22Rv1 (cell line): ENCODE measurements at regions not wholly inside any gene's neighbourhood (a gene's known extent, or its start where the extent isn't known, plus 50 kb on each side); places are given as distances from the start of the nearest gene placed in this dataset.
"Not testable (repeated sequence)": the region's sequence is repeated elsewhere in the genome, so short reads cannot be mapped to it uniquely, and the experiment has no call there.

Experiments
- ZFX ChIP-seq: fragments of 450-650 bp; IDR thresholded peaks from 2 replicates; pipeline ENCODE4 v1.6.1; 2017; ENCODE audit warnings: antibody characterized with exemption, borderline replicate concordance
- TF ChIP-seq, protein P1 (sequence below): fragments of 450-650 bp; IDR thresholded peaks from 2 replicates; pipeline ENCODE4 v1.5.1; 2017; ENCODE audit warnings: mild to moderate bottlenecking

DNA sequence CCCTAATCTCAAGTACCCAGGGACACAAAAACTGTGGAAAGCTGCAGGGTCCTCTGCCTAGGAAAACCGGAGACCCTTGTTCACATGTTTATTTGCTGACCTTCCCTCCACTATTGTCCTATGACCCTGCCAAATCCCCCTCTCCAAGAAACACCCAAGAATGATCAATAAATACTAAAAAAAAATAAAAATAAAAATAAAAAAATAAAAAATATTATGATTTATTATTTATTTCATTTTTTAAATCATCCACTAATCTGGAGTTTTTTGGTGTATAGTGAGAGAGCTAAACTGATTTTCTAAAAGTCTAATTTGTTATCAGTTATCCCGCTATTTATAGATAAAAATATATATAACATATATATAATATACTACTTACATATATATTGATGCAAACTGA, 360.6 kb downstream of the ZBBX start:
- TF ChIP-seq, protein P1, sequence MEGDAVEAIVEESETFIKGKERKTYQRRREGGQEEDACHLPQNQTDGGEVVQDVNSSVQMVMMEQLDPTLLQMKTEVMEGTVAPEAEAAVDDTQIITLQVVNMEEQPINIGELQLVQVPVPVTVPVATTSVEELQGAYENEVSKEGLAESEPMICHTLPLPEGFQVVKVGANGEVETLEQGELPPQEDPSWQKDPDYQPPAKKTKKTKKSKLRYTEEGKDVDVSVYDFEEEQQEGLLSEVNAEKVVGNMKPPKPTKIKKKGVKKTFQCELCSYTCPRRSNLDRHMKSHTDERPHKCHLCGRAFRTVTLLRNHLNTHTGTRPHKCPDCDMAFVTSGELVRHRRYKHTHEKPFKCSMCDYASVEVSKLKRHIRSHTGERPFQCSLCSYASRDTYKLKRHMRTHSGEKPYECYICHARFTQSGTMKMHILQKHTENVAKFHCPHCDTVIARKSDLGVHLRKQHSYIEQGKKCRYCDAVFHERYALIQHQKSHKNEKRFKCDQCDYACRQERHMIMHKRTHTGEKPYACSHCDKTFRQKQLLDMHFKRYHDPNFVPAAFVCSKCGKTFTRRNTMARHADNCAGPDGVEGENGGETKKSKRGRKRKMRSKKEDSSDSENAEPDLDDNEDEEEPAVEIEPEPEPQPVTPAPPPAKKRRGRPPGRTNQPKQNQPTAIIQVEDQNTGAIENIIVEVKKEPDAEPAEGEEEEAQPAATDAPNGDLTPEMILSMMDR = not testable (repeated sequence)
- not testable (repeated sequence) for TF ChIP-seq ZFX
